Amniotic stem cell (primary cell): ENCODE measurements at regions not wholly inside any gene's neighbourhood (a gene's known extent, or its start where the extent isn't known, plus 50 kb on each side); places are given as distances from the start of the nearest gene placed in this dataset.
A peak's percentile ranks its signal among the peaks of the same experiment; 100 is the strongest.
"Not testable (repeated sequence)": the region's sequence is repeated elsewhere in the genome, so short reads cannot be mapped to it uniquely, and the experiment has no call there.

Experiments used
- DNase-seq: peaks from one replicate; lab custom pipeline; 2025; lab: John Stamatoyannopoulos, UW

- no peak for DNase-seq
Measured at GRCh38 chr9:73219985-73220626, 68.4 kb downstream of the ANXA1 start.

DNA sequence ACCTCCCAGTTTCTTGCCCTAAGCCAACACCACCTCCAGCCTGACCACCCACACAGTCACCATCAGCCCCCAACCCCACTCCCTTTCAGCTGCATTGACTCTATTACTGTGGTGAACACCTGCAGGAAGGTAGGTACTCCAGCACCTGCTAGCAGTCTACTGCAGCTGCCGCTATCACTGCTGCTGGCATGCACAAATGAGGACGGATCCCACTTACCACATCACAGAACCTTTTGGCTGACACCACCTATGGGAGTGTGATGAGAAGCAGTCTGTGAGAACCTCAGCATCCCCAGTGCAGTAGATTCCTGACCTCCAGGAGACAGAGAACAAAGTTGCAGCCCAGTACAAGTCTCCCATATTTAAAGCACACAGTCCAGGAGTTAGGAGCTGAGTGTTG, 71.9 kb downstream of the ANXA1 start:
- DNase-seq, result no peak

DNA sequence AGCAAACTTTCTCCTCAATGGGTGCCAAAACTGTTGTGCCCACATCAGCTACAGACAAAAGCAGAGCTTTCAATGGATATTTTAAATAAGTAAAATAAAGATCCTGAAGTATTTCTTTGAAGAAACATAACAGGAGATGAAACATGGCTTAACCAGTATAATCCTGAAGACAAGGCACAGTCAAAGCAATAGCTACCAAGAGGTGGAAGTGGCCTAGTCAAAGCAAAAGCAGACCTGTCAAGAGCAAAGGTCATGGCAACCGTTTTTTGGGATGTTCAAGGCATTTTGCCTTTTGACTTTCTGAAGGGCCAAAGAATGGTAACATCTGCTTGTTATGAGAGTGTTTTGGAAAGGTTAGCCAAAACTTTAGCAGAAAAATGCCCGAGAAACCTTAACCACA, 77.9 kb downstream of the ANXA1 start:
- no peak for DNase-seq

- DNase-seq, result no peak
Measured at GRCh38 chr9:73230251-73230650, 78.6 kb downstream of the ANXA1 start.

GRCh38 chr9:73231203-73231602, 79.5 kb downstream of the ANXA1 start:
- DNase-seq, result no peak

DNA sequence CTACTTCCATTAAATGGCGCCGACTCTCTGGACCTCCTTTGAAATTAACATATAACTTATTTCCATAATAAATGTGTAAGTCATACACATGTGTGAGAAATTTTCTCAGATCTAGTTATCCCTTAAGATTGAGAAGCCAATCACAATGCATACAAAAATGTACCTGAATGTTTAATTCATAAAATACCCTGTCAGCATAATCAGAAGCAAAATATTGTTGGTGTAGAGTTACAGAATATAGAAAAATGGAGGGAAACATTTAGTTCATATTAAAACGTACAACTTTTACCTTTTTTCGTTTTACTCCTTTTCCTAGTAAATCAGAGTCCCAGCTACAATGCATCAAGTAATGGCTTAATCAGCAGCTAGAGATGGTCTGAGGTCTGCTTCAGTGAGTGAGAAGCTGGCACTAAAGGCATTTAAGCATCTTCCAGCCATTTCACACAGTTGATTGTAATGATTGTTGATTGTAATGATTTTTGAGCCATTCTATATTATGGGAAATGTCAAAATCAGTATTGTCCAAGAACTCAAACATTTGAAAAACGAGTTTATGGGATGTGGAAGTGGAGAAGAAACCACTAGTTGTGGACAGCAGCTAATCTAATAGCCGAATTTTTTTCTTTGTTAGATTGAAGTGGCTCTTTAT, 81.8 kb downstream of the ANXA1 start:
- DNase-seq, result no peak

DNA sequence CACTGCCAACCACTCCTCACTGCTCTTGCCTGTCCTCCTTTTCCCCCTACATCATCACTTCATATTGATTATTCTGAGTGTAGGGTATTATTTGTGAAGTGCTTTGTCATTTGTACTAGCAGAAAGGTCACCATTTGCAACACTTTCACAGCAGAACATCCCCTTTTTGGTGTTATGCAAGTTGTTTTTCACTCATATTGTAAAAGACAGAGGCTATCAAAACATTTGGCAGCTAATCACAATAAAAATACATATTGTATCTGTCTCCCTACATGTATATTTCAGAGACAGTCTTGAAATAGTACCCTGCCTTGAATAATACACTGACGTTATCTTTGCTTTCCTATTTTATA, 82.3 kb downstream of the ANXA1 start:
- DNase-seq, result no peak

GRCh38 chr9:73237140-73237539, 85.5 kb downstream of the ANXA1 start:
- no peak for DNase-seq

GRCh38 chr9:73239570-73240265, 88.1 kb downstream of the ANXA1 start:
- no peak for DNase-seq

DNA sequence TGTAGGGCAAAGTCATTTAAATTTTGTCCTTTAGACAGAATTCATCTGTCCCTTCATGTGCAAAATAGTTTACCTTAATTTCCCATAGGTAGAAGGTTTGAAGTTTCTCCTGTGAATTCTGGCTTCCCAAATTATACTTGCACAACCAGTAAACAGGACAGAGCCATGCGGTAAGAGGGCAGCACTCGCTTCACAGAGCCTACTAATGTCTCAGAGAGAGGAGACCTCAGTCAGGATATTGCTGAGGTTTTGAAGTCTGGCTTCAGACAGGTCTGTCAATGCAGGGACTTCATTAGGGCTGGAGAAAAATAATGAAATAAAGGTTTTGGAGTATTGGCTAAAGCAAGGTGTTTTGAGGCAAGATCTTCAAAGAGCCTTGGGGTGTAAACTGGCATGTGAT, 91.4 kb downstream of the ANXA1 start:
- no peak for DNase-seq

GRCh38 chr9:73259086-73259696, 107.5 kb downstream of the ANXA1 start:
- no peak for DNase-seq

GRCh38 chr9:73260506-73260905, 108.8 kb downstream of the ANXA1 start:
- DNase-seq, result no peak

DNA sequence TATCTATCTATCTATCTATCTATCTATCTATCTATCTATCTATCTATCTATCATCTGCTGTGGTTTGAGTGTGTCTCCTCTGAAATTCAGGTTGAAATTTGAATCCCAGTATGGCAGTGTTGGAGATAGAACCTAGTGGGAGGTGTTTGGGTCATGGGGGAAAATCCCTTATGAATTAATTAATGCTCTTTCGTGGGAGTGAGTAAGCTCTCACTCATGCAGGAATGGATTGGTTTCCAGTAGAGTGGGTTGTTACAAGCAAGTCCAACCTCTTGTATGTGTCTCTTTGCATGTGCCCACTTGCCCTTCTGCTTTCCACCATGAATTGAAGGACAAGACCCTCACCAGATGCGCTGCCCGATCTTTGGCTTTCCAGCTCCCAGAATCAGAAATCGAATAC, 113.0 kb downstream of the ANXA1 start:
- no peak for DNase-seq

- no peak for DNase-seq
Measured at GRCh38 chr9:73265876-73266275, 114.2 kb downstream of the ANXA1 start.

- peak; percentile 1 for DNase-seq
Measured at GRCh38 chr9:73269430-73270101, 117.9 kb downstream of the ANXA1 start.

DNA sequence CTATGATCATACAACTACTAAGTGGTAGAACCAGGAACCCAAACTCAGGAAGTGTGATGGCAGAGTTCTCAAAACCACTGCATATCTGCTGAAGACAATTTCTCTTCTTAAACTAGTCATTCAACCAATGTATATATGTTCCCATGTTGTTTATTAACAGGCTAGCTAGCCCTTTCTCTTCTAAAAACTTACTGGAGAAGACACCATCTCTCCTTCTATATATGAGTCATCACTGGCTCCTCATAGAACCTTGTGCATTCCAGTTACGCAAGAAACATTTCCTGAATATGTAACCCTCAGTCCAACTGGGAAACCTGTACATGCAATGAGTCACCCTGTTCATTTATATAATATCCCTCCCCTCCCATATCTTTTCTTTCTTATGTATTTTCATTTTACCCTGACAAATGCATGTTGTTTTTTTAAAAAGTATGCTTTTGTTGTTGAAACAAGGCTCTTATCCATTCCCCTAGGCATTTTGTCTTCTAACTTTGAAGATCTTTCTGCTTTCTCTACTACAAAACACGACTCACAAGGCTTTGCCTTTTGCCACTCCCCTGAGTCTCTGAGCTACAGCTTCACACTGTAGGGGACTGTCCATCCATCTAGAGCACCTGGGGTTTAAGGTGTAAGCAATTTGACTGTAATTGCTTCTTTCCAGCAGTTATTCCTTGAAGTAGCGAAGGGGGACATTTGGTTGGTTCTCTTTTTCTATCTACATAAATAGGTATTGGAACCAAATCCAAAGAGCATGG, 119.5 kb downstream of the ANXA1 start:
- DNase-seq, result peak; percentile 50

- no peak for DNase-seq
Measured at GRCh38 chr9:73280113-73280512, 128.4 kb downstream of the ANXA1 start.

- no peak for DNase-seq
Measured at GRCh38 chr9:73284377-73284776, 132.7 kb downstream of the ANXA1 start.

- no peak for DNase-seq
Measured at GRCh38 chr9:73294336-73294735, 142.7 kb downstream of the ANXA1 start.

GRCh38 chr9:73325983-73326382, 174.3 kb downstream of the ANXA1 start:
- no peak for DNase-seq

DNA sequence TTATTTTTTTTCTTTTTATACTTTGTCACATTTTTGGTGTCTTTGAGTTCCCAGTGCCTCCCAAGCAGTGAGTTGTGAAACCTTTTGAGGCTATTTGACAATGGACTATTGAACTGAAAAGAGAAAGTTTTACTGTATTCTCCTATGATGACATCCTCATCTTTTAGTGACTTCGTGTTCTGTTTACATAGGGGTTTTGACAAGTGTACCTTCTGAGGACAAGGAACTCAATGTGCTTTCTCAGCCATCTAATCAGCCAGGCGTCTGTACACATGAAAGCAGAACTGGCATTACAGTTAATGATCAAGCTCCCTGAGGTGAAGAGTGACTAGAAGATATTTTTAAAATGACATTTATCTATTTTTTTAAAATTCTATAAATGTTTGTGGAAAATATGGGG, 175.5 kb downstream of the ANXA1 start:
- no peak for DNase-seq

DNA sequence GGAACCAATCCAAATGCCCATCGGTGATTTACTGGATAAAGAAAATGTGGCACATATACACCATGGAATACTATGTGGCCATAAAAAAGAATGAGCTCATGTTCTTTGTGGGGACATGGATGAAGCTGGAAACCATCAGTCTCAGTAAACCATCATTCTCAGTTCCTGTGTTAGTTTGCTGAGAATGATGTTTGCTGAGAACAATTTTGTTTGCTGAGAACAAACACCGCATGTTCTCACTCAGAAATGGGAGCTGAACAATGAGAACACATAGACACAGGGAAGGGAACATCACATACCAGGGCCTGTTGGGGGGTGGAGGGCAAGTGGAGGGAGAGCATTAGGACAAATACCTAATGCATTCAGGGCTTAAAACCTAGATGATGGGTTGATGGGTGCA, 185.5 kb downstream of the ANXA1 start:
- not testable (repeated sequence) for DNase-seq
